HepG2 (cell line): ENCODE measurements at regions not wholly inside any gene's neighbourhood (a gene's known extent, or its start where the extent isn't known, plus 50 kb on each side); places are given as distances from the start of the nearest gene placed in this dataset.

Source experiments
- ATAC-seq: fragments of 200-7000 bp; cut with Tn5 transposase; 3 replicates; pipeline ENCODE4 v1.9.1; 2020; ENCODE audit warnings: mild to moderate bottlenecking, moderate library complexity
- BruUV-seq: library from RNA; stranded (reverse); fragments of 400-500 nt; replicated peaks from 2 replicates; lab custom pipeline; 2021; lab: Mats Ljungman, UMichigan
- CTCF ChIA-PET: fragments of 300-600 bp; formaldehyde crosslinking; extraction: SDS; loops from one replicate; lab custom pipeline; 2021; ENCODE audit warnings: low total read pairs, inconsistent platforms, low intra/inter-chr PET ratio; lab: Yijun Ruan, JAX
- POLR2A ChIA-PET: fragments of 350-600 bp; sonication (Branson Sonifier 250); formaldehyde crosslinking; loops from one replicate; lab custom pipeline; 2020; ENCODE audit warnings: antibody characterized with exemption, inconsistent platforms; lab: Yijun Ruan, JAX
- DNase-seq: peaks from one replicate; pipeline ENCODE4 v3.0.0-alpha.2; 2015; ENCODE audit warnings: low spot score
- FAIRE-seq: peaks from 3 replicates; lab custom pipeline; 2011; peaks lifted over from hg19 to GRCh38; lab: Jason Lieb, UNC
- H2AFZ ChIP-seq: one replicate; pipeline ENCODE4 v1.6.1; 2011; ENCODE audit warnings: low read length, inconsistent platforms
- H3K27ac ChIP-seq: fragments of 300-600 bp; 3 replicates; pipeline ENCODE4 v1.8.0; 2011; ENCODE audit warnings: mixed run types, mild to moderate bottlenecking, mixed read lengths, low read length, inconsistent platforms; ENCODE audit not compliant: insufficient read depth; ENCODE audit errors: extremely low read length
- H3K27me3 ChIP-seq, 2 experiments: fragments of 200-600 bp in 1 of 2; 2 replicates in 1 of 2; 3 replicates in 1 of 2; pipeline versions ENCODE4 v1.6.0 to v1.8.0; 2011; ENCODE audit warnings: low read length in 2 of 2, mild to moderate bottlenecking in 2 of 2, moderate library complexity in 2 of 2, inconsistent platforms in 1 of 2; ENCODE audit not compliant: insufficient read depth in 2 of 2, control insufficient read depth in 1 of 2
- H3K36me3 ChIP-seq, 2 experiments: fragments of 200-600 bp in 1 of 2; replicated peaks in 1 of 2; 2 replicates in 1 of 2; 3 replicates in 1 of 2; pipeline versions ENCODE4 v1.5.1 to v1.8.0; 2011; ENCODE audit warnings: low read length in 2 of 2, inconsistent platforms in 1 of 2; ENCODE audit not compliant: insufficient read depth in 2 of 2, control insufficient read depth in 1 of 2
- H3K4me1 ChIP-seq: 2 replicates; pipeline ENCODE4 v1.5.1; 2012; ENCODE audit warnings: low read length, inconsistent platforms; ENCODE audit not compliant: insufficient read depth
- H3K4me2 ChIP-seq: 2 replicates; pipeline ENCODE4 v1.6.0; 2011; ENCODE audit warnings: low read depth, low read length, inconsistent platforms
- H3K4me3 ChIP-seq, 3 experiments: fragments of 200-600 bp in 1 of 3; sonication (generic), shearing (Covaris generic) in 1 of 3; replicated peaks in 1 of 3; 2 replicates each; pipeline ENCODE4 v1.5.1; 2011 to 2016; ENCODE audit warnings: low read length in 3 of 3, inconsistent platforms in 2 of 3, low read depth in 2 of 3, mild to moderate bottlenecking in 2 of 3, control low read depth in 1 of 3, mixed read lengths in 1 of 3; ENCODE audit not compliant: insufficient read depth in 1 of 3
- H3K79me2 ChIP-seq: one replicate; pipeline ENCODE4 v1.6.1; 2011; ENCODE audit warnings: low read length, inconsistent platforms; ENCODE audit not compliant: insufficient read depth
- H3K9ac ChIP-seq: 2 replicates; pipeline ENCODE4 v1.6.0; 2011; ENCODE audit warnings: mild to moderate bottlenecking, low read depth, low read length, inconsistent platforms; ENCODE audit not compliant: insufficient read depth
- H3K9me3 ChIP-seq: 2 replicates; pipeline ENCODE4 v1.5.1; 2012; ENCODE audit warnings: mild to moderate bottlenecking, low read length
- H4K20me1 ChIP-seq: 2 replicates; pipeline ENCODE4 v1.6.0; 2011; ENCODE audit warnings: inconsistent platforms, mild to moderate bottlenecking, low read length, moderate library complexity; ENCODE audit not compliant: insufficient read depth
- KDM5B ChIP-seq: sonication (generic); formaldehyde crosslinking; IDR thresholded peaks from 2 replicates; pipeline ENCODE4 v1.4.0; 2020; ENCODE audit warnings: missing genetic modification reagents, mild to moderate bottlenecking, borderline replicate concordance
- SMAD3 ChIP-seq: sonication (generic); formaldehyde crosslinking; IDR thresholded peaks from 2 replicates; pipeline ENCODE4 v1.4.0; 2020; ENCODE audit warnings: missing genetic modification reagents
- SNAI1 ChIP-seq: sonication (generic); formaldehyde crosslinking; IDR thresholded peaks from 2 replicates; pipeline ENCODE4 v1.5.0; 2020; ENCODE audit warnings: mild to moderate bottlenecking, missing genetic modification reagents, borderline replicate concordance
- ZBTB38 ChIP-seq: sonication (generic); formaldehyde crosslinking; IDR thresholded peaks from 2 replicates; pipeline ENCODE4 v1.5.1; 2020; ENCODE audit warnings: mild to moderate bottlenecking, missing genetic modification reagents
- ZNF282 ChIP-seq: fragments of 450-650 bp; IDR thresholded peaks from 2 replicates; pipeline ENCODE4 v1.6.1; 2018; ENCODE audit not compliant: partially characterized antibody
- ZNF3 ChIP-seq: IDR thresholded peaks from 2 replicates; pipeline ENCODE4 v1.7.0; 2017; ENCODE audit warnings: inconsistent platforms
- ZNF510 ChIP-seq: sonication (generic); formaldehyde crosslinking; IDR thresholded peaks from 2 replicates; pipeline ENCODE4 v1.4.0; 2020; ENCODE audit warnings: low read depth, mild to moderate bottlenecking, missing genetic modification reagents
- WGBS: methylation state at CpG from one replicate; pipeline ENCODE4 v1.1.6; 2017; ENCODE audit warnings: low lambda C conversion rate; 5-methylcytosine and 5-hydroxymethylcytosine counted together
- in situ Hi-C: cut with HindIII; loops from 2 replicates; pipeline ENCODE4 v1.10.0; 2017; ENCODE audit warnings: low pct_unique_long_range_greater_than_20kb; ENCODE audit not compliant: extremely low pct_ligation_motif_present
- intact Hi-C: fragments of 100-400 bp; cut with micrococcal nuclease; formaldehyde crosslinking; loops from one replicate; pipeline ENCODE4 v1.10.0; 2022; ENCODE audit not compliant: unreplicated experiment
- TF ChIP-seq, protein P1 (sequence below): sonication (generic); formaldehyde crosslinking; IDR thresholded peaks from 2 replicates; pipeline ENCODE4 v1.4.0; 2020; ENCODE audit warnings: mild to moderate bottlenecking, missing genetic modification reagents, borderline replicate concordance
- TF ChIP-seq, protein P2 (sequence below): IDR thresholded peaks from 2 replicates; pipeline ENCODE4 v1.6.1; 2016; ENCODE audit warnings: control low read depth
- TF ChIP-seq, protein P3 (sequence below): sonication (generic); formaldehyde crosslinking; IDR thresholded peaks from 2 replicates; pipeline ENCODE4 v1.4.0; 2020; ENCODE audit warnings: mild to moderate bottlenecking, missing genetic modification reagents

DNA sequence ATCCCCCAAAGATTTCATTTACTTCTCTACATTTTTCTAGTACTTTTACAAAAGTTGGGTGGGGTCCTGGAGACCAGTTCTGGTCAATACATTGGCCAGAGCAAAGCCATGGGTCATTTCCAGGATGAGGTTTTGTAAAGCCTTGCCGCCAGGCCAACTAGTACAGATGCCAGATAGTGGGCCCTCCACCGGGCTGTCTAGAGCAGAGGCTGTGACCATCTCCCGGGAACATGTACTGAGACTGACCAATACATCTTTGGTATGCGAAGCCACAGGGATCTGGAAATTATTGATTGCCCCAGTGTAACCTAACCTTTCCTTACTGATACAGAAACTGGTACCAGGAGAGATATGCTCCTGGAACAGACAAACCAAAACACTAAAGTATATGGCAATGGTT lies 599.2 kb downstream of the ADCYAP1 start:
- in situ Hi-C loops (no loop called here), intact Hi-C loops (no loop called here)
- no peak overlapping the region for H3K4me3 ChIP-seq
- H2AFZ ChIP-seq, result no peak overlapping the region
- H4K20me1 ChIP-seq, result no peaks in the 10 kb centered on the region
- no peak for FAIRE-seq
- H3K4me2 ChIP-seq, result no peak overlapping the region
- no peaks in the 10 kb centered on the region for H3K79me2 ChIP-seq
- POLR2A ChIA-PET, result no interaction called here
- TF ChIP-seq, protein P1, sequence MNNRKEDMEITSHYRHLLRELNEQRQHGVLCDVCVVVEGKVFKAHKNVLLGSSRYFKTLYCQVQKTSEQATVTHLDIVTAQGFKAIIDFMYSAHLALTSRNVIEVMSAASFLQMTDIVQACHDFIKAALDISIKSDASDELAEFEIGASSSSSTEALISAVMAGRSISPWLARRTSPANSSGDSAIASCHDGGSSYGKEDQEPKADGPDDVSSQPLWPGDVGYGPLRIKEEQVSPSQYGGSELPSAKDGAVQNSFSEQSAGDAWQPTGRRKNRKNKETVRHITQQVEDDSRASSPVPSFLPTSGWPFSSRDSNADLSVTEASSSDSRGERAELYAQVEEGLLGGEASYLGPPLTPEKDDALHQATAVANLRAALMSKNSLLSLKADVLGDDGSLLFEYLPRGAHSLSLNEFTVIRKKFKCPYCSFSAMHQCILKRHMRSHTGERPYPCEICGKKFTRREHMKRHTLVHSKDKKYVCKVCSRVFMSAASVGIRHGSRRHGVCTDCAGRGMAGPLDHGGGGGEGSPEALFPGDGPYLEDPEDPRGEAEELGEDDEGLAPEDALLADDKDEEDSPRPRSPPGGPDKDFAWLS (CRISPR knock-in tag), result no peak
- TF ChIP-seq, protein P2, sequence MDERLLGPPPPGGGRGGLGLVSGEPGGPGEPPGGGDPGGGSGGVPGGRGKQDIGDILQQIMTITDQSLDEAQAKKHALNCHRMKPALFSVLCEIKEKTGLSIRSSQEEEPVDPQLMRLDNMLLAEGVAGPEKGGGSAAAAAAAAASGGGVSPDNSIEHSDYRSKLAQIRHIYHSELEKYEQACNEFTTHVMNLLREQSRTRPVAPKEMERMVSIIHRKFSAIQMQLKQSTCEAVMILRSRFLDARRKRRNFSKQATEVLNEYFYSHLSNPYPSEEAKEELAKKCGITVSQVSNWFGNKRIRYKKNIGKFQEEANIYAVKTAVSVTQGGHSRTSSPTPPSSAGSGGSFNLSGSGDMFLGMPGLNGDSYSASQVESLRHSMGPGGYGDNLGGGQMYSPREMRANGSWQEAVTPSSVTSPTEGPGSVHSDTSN (CRISPR knock-in tag), result no peak
- TF ChIP-seq KDM5B (CRISPR knock-in tag), result no peak
- TF ChIP-seq ZNF510 (CRISPR knock-in tag), result no peak
- H3K9ac ChIP-seq, result no peak overlapping the region
- H3K4me1 ChIP-seq, result no peaks in the 10 kb centered on the region
- WGBS, result 23% methylated on average over 4 of the region's 4 CpGs
- no peak overlapping the region for H3K27ac ChIP-seq
- CTCF ChIA-PET, result no interaction called here
- H3K27me3 ChIP-seq, result no peaks in the 10 kb centered on the region
- DNase-seq, result no peak
- ATAC-seq, result no peak
- H3K9me3 ChIP-seq, result no peaks in the 10 kb centered on the region
- BruUV-seq, result no TSS peak
- H3K36me3 ChIP-seq, result no peaks in the 10 kb centered on the region

DNA sequence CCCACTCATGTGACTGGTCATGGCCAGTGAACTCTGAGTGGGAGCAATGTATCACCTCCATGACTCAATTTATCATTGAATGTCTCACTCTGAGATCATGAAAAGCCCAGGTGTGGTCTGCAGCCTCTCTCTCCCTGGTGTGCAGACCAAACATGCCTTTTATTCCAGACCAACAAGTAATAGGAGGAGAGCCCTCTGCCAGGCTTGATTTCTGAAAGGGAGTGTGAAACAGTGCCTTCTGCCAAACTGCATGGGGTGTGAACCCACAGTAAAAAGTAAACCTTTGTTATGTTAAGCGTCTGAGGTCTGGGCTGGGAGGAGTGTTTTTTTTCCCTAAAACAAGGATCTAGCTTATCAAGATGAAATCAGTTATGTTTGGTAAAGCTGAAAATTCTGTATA lies 601.2 kb downstream of the ADCYAP1 start:
- FAIRE-seq (no peak), DNase-seq (no peak), ATAC-seq (no peak)
- ChIA-PET POLR2A (no interaction called here), CTCF (no interaction called here)
- WGBS, result 0% methylated on average over 1 of the region's 1 CpG
- Histone ChIP-seq H3K79me2 (no peaks in the 10 kb centered on the region), H3K36me3 (no peaks in the 10 kb centered on the region), H3K4me1 (no peaks in the 10 kb centered on the region), H3K4me3 (no peak overlapping the region), H3K4me2 (no peak overlapping the region), H3K9ac (no peak overlapping the region), H3K27me3 (no peaks in the 10 kb centered on the region), H4K20me1 (no peaks in the 10 kb centered on the region), H3K27ac (no peak overlapping the region), H2AFZ (no peak overlapping the region), H3K9me3 (no peaks in the 10 kb centered on the region)
- intact Hi-C loops (no loop called here), in situ Hi-C loops (no loop called here)
- BruUV-seq, result no TSS peak
- TF ChIP-seq, protein P3, sequence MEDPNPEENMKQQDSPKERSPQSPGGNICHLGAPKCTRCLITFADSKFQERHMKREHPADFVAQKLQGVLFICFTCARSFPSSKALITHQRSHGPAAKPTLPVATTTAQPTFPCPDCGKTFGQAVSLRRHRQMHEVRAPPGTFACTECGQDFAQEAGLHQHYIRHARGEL, result no peak
- TF ChIP-seq ZBTB38 (CRISPR knock-in tag), result no peak
- no peak for TF ChIP-seq SMAD3 (CRISPR knock-in tag)
- TF ChIP-seq ZNF3 (CRISPR knock-in tag), result no peak
- no peak for TF ChIP-seq ZNF282
- TF ChIP-seq SNAI1 (CRISPR knock-in tag), result no peak
